ENCODE measurements at regions not wholly inside any gene's neighbourhood (a gene's known extent, or its start where the extent isn't known, plus 50 kb on each side); places are given as distances from the start of the nearest gene placed in this dataset.
"Not testable (repeated sequence)": the region's sequence is repeated elsewhere in the genome, so short reads cannot be mapped to it uniquely, and the experiment has no call there.

GRCh38 chr2:193461431-193461934 is 1266.8 kb upstream of the TMEFF2 start:
- DNase-seq (ENCODE audit: low read depth), result no peak
- H3K4me3 ChIP-seq (ENCODE audit: low read length), result no peak overlapping the region
- TF ChIP-seq, protein P1, sequence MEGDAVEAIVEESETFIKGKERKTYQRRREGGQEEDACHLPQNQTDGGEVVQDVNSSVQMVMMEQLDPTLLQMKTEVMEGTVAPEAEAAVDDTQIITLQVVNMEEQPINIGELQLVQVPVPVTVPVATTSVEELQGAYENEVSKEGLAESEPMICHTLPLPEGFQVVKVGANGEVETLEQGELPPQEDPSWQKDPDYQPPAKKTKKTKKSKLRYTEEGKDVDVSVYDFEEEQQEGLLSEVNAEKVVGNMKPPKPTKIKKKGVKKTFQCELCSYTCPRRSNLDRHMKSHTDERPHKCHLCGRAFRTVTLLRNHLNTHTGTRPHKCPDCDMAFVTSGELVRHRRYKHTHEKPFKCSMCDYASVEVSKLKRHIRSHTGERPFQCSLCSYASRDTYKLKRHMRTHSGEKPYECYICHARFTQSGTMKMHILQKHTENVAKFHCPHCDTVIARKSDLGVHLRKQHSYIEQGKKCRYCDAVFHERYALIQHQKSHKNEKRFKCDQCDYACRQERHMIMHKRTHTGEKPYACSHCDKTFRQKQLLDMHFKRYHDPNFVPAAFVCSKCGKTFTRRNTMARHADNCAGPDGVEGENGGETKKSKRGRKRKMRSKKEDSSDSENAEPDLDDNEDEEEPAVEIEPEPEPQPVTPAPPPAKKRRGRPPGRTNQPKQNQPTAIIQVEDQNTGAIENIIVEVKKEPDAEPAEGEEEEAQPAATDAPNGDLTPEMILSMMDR (conservative IDR thresholded peaks at IDR 0.05; ENCODE audit: low read length), result no peak

GRCh38 chr2:193446967-193447366 is 1252.2 kb upstream of the TMEFF2 start:
- DNase-seq (ENCODE audit: low read depth), result no peak
- TF ChIP-seq, protein P1 (conservative IDR thresholded peaks at IDR 0.05; ENCODE audit: low read length), result no peak
- H3K4me3 ChIP-seq (ENCODE audit: low read length), result no peak overlapping the region

GRCh38 chr2:193442293-193442692 is 1247.6 kb upstream of the TMEFF2 start:
- TF ChIP-seq, protein P1 (conservative IDR thresholded peaks at IDR 0.05; ENCODE audit: low read length), result no peak
- no peak overlapping the region for H3K4me3 ChIP-seq (ENCODE audit: low read length)

GRCh38 chr2:193428336-193428818 is 1233.6 kb upstream of the TMEFF2 start:
- TF ChIP-seq, protein P1 (conservative IDR thresholded peaks at IDR 0.05; ENCODE audit: low read length), result no peak
- no peak for DNase-seq (ENCODE audit: low read depth)
- H3K4me3 ChIP-seq (ENCODE audit: low read length), result no peak overlapping the region

More at GRCh38 chr2:193442293-193442692, 1247.6 kb upstream of the TMEFF2 start:
- DNase-seq (ENCODE audit: low read depth), result no peak

DNA sequence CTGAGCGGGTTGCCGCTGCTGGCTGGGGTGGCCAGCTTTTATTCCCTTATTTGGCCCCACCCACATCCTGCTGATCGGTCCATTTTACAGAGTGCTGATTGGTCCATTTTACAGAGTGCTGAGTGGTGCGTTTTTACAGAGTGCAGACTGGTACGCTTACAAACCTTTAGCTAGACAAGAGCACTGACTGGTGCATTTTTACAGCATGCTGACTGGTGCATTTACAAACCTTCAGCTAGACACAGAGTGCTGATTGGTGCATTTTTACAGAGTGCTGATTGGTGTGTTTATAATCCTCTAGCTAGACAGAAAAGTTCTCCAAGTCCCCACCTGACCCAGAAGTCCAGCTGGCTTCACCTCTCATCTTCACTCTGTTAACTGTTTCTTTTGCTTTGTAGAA is 1217.6 kb upstream of the TMEFF2 start:
- not testable (repeated sequence) for DNase-seq (ENCODE audit: low read depth)

GRCh38 chr2:193409951-193410350 is 1215.2 kb upstream of the TMEFF2 start:
- TF ChIP-seq, protein P1 (conservative IDR thresholded peaks at IDR 0.05; ENCODE audit: low read length), result no peak
- H3K4me3 ChIP-seq (ENCODE audit: low read length), result no peak overlapping the region
- no peak for DNase-seq (ENCODE audit: low read depth)

More for the DNA sequence above, 1217.6 kb upstream of the TMEFF2 start:
- not testable (repeated sequence) for H3K4me3 ChIP-seq (ENCODE audit: low read length)

GRCh38 chr2:193382583-193382982 is 1187.8 kb upstream of the TMEFF2 start:
- H3K4me3 ChIP-seq (ENCODE audit: low read length), result no peak overlapping the region
- no peak for DNase-seq (ENCODE audit: low read depth)
- TF ChIP-seq, protein P1 (conservative IDR thresholded peaks at IDR 0.05; ENCODE audit: low read length), result no peak
